Fibroblast of lung (primary cell): ENCODE measurements at regions not wholly inside any gene's neighbourhood (a gene's known extent, or its start where the extent isn't known, plus 50 kb on each side); places are given as distances from the start of the nearest gene placed in this dataset.

ENCODE experiments used
- DNase-seq, 2 donors: peaks; one replicate each; pipeline versions ENCODE4 v3.0.0 to v3.0.0-alpha.2; 2010; ENCODE audit warnings: low read depth in 2 of 2
- H2AFZ ChIP-seq: 2 replicates; pipeline ENCODE4 v1.5.1; 2012; ENCODE audit warnings: low read length, control low read depth, inconsistent platforms
- H3K27ac ChIP-seq: 2 replicates; pipeline ENCODE4 v1.5.1; 2011; ENCODE audit warnings: low read length, control low read depth; ENCODE audit not compliant: insufficient read depth
- H3K27me3 ChIP-seq: 2 replicates; pipeline ENCODE4 v1.5.1; 2011; ENCODE audit warnings: mild to moderate bottlenecking, low read length; ENCODE audit not compliant: control insufficient read depth, insufficient read depth
- H3K36me3 ChIP-seq: 2 replicates; pipeline ENCODE4 v1.5.1; 2011; ENCODE audit warnings: low read length; ENCODE audit not compliant: control insufficient read depth, insufficient read depth
- H3K4me1 ChIP-seq: 2 replicates; pipeline ENCODE4 v1.5.1; 2011; ENCODE audit warnings: low read length; ENCODE audit not compliant: control insufficient read depth, insufficient read depth; ENCODE audit errors: extremely low read depth
- H3K4me2 ChIP-seq: 2 replicates; pipeline ENCODE4 v1.5.1; 2011; ENCODE audit warnings: low read length, control low read depth; ENCODE audit not compliant: insufficient read depth; ENCODE audit errors: extremely low read depth
- H3K4me3 ChIP-seq, 4 experiments: fragments of 200-600 bp in 1 of 4; sonication (generic) in 1 of 4; replicated peaks in 1 of 4; 2 replicates each; pipeline ENCODE4 v1.5.1; 2011 to 2016; ENCODE audit warnings: low read length in 4 of 4, low read depth in 3 of 4, mild to moderate bottlenecking in 3 of 4, control low read depth in 2 of 4, inconsistent platforms in 1 of 4, mixed read lengths in 1 of 4; ENCODE audit not compliant: insufficient read depth in 1 of 4; ENCODE audit errors: control extremely low read depth in 1 of 4
- H3K79me2 ChIP-seq: 2 replicates; pipeline ENCODE4 v1.5.1; 2012; ENCODE audit warnings: mild to moderate bottlenecking, low read length, inconsistent platforms; ENCODE audit not compliant: control insufficient read depth, insufficient read depth
- H3K9ac ChIP-seq: 2 replicates; pipeline ENCODE4 v1.5.1; 2011; ENCODE audit warnings: mild to moderate bottlenecking, low read length, control low read depth; ENCODE audit not compliant: insufficient read depth
- H3K9me3 ChIP-seq: 2 replicates; pipeline ENCODE4 v1.5.1; 2012; ENCODE audit warnings: low read depth, low read length; ENCODE audit not compliant: control insufficient read depth, insufficient read depth
- H4K20me1 ChIP-seq: 2 replicates; pipeline ENCODE4 v1.5.1; 2011; ENCODE audit warnings: low read length; ENCODE audit not compliant: control insufficient read depth, insufficient read depth; ENCODE audit errors: extremely low read depth
- EZH2 ChIP-seq: IDR thresholded peaks from 2 replicates; pipeline ENCODE4 v1.5.1; 2012; ENCODE audit warnings: low read length, control low read depth, mild to moderate bottlenecking; ENCODE audit errors: missing control alignments
- TF ChIP-seq, protein P1 (sequence below), 2 donors: IDR thresholded peaks in 1 of 2; conservative IDR thresholded peaks in 1 of 2; 1 replicate in 1 of 2; 2 replicates in 1 of 2; pipeline ENCODE4 v1.5.1; 2011 to 2012; ENCODE audit warnings: low read length in 2 of 2, control low read depth in 1 of 2, inconsistent platforms in 1 of 2, low read depth in 1 of 2, mild to moderate bottlenecking in 1 of 2

DNA sequence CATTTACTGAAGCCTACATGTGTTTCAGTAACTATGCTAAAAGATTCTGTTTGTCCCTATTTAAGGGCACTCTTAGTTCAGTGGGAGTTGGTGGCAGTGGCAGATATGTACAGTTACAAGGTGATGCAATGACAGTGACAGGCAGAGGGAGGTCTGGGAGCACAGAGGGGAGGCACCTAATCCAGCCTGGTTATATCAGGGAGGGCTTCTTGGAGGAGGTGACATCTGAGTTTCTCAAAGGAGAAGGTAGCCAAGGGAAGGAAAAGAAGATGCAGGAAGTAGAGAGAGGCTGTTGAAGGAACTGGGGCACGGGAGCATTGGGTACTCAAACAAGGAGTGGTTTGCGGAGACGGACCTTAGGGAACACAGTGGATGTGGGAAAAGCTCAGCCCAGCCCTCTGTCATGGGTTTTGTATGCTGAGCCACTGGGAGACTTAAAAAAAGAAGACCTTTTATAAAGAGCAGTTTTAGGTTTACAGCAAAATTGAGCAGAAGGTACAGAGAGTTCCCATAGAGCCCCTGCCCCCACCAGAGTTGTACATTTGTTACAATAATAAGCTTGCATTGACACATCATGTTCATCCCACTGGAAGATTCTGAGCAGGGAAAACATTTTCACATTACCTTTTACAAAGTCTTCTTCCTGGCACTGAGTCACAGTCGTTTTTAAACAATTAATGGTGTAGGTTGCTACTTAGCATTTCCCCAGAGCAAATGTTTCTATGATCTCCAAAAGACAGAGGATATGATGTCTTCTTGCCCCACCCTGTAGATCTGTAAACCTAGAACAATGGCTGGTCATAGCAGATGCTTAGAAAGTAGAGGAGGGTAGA, 83.0 kb upstream of the TAF1B start:
- Histone ChIP-seq H3K4me2 (no peak overlapping the region), H3K27ac (no peak overlapping the region), H3K27me3 (no peaks in the 10 kb centered on the region), H3K4me3 (no peak overlapping the region), H2AFZ (no peak overlapping the region), H3K9ac (no peak overlapping the region), H4K20me1 (no peaks in the 10 kb centered on the region), H3K4me1 (peaks cover 11% of the 10 kb centered on the region), H3K79me2 (no peaks in the 10 kb centered on the region), H3K36me3 (no peaks in the 10 kb centered on the region), H3K9me3 (no peaks in the 10 kb centered on the region)
- TF ChIP-seq, protein P1, sequence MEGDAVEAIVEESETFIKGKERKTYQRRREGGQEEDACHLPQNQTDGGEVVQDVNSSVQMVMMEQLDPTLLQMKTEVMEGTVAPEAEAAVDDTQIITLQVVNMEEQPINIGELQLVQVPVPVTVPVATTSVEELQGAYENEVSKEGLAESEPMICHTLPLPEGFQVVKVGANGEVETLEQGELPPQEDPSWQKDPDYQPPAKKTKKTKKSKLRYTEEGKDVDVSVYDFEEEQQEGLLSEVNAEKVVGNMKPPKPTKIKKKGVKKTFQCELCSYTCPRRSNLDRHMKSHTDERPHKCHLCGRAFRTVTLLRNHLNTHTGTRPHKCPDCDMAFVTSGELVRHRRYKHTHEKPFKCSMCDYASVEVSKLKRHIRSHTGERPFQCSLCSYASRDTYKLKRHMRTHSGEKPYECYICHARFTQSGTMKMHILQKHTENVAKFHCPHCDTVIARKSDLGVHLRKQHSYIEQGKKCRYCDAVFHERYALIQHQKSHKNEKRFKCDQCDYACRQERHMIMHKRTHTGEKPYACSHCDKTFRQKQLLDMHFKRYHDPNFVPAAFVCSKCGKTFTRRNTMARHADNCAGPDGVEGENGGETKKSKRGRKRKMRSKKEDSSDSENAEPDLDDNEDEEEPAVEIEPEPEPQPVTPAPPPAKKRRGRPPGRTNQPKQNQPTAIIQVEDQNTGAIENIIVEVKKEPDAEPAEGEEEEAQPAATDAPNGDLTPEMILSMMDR (conservative IDR thresholded peaks at IDR 0.05 in 1 of 2, IDR thresholded peaks at IDR 0.05 in 1 of 2; ENCODE audit: low read depth in 1 of 2, low read length in 2 of 2) = no peak
- no peak for TF ChIP-seq EZH2
- no peak for DNase-seq

DNA sequence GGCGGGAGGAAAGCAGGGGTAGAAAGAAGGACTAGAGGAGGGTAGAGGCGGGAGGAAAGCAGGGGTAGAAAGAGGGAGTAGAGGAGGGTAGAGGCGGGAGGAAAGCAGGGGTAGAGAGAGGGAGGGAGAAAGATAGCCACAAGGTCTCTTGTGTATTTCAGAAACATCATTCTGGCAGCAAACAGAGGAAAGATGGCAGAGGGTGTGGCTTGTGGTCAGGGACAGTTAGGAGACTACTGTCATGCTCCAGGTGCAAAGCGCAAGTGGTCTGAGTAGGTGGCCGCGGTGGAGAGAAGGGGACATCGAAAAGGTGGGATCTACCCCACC, 82.4 kb upstream of the TAF1B start:
- Histone ChIP-seq H3K79me2 (no peaks in the 10 kb centered on the region), H3K9me3 (no peaks in the 10 kb centered on the region), H3K27me3 (no peaks in the 10 kb centered on the region), H2AFZ (no peak overlapping the region), H3K4me3 (no peak overlapping the region), H3K9ac (no peak overlapping the region), H3K36me3 (no peaks in the 10 kb centered on the region), H4K20me1 (no peaks in the 10 kb centered on the region), H3K4me1 (peaks cover 11% of the 10 kb centered on the region), H3K4me2 (no peak overlapping the region), H3K27ac (no peak overlapping the region)
- DNase-seq = no peak
- TF ChIP-seq, protein P1 (conservative IDR thresholded peaks at IDR 0.05 in 1 of 2, IDR thresholded peaks at IDR 0.05 in 1 of 2; ENCODE audit: low read depth in 1 of 2, low read length in 2 of 2) = no peak
- no peak for TF ChIP-seq EZH2

GRCh38 chr2:9761577-9761976, 81.7 kb upstream of the TAF1B start:
- H3K4me2 ChIP-seq = no peak overlapping the region
- H3K27ac ChIP-seq = no peak overlapping the region
- TF ChIP-seq EZH2 = no peak
- TF ChIP-seq, protein P1 (conservative IDR thresholded peaks at IDR 0.05 in 1 of 2, IDR thresholded peaks at IDR 0.05 in 1 of 2; ENCODE audit: low read depth in 1 of 2, low read length in 2 of 2) = no peak
- H3K4me3 ChIP-seq = no peak overlapping the region
- H3K27me3 ChIP-seq = no peaks in the 10 kb centered on the region
- H3K4me1 ChIP-seq = peaks cover 11% of the 10 kb centered on the region
- H3K79me2 ChIP-seq = no peaks in the 10 kb centered on the region
- no peak overlapping the region for H3K9ac ChIP-seq
- H3K9me3 ChIP-seq = no peaks in the 10 kb centered on the region
- no peak overlapping the region for H2AFZ ChIP-seq
- H4K20me1 ChIP-seq = no peaks in the 10 kb centered on the region
- DNase-seq = no peak
- no peaks in the 10 kb centered on the region for H3K36me3 ChIP-seq
